Caco-2 (cell line): ENCODE measurements at regions not wholly inside any gene's neighbourhood (a gene's known extent, or its start where the extent isn't known, plus 50 kb on each side); places are given as distances from the start of the nearest gene placed in this dataset.

Experiments
- BruUV-seq: library from RNA; stranded (reverse); fragments of 400-500 nt; replicated peaks from 2 replicates; lab custom pipeline; 2021; lab: Mats Ljungman, UMichigan
- CTCF ChIA-PET: fragments of 300-600 bp; sonication (Branson Sonifier 250); formaldehyde crosslinking; loops from one replicate; lab custom pipeline; 2022; ENCODE audit warnings: antibody characterized with exemption; lab: Charles Lee
- POLR2A ChIA-PET: fragments of 300-600 bp; sonication (Branson Sonifier 250); formaldehyde crosslinking; loops from one replicate; lab custom pipeline; 2022; ENCODE audit warnings: antibody characterized with exemption; lab: Charles Lee
- DNase-seq, 2 experiments: peaks; one replicate each; pipeline versions ENCODE4 v3.0.0 to v3.0.0-alpha.2; 2020 to 2022
- H3K27me3 ChIP-seq: replicated peaks from 2 replicates; pipeline ENCODE4 v1.6.0; 2011; ENCODE audit warnings: low read length; ENCODE audit not compliant: control insufficient read depth, insufficient read depth
- H3K36me3 ChIP-seq: 2 replicates; pipeline ENCODE4 v1.5.1; 2011; ENCODE audit warnings: low read length; ENCODE audit not compliant: control insufficient read depth, insufficient read depth
- H3K4me1 ChIP-seq: fragments of 250-450 bp; sonication (Bioruptor Pico); 2 replicates; pipeline ENCODE4 v1.5.1; 2020; ENCODE audit warnings: mild to moderate bottlenecking
- H3K4me3 ChIP-seq: 2 replicates; pipeline ENCODE4 v1.5.1; 2011; ENCODE audit warnings: low read depth, mild to moderate bottlenecking, control low read depth, low read length
- H3K9me3 ChIP-seq: fragments of 250-450 bp; sonication (Bioruptor Pico); 2 replicates; pipeline ENCODE4 v1.5.1; 2020; ENCODE audit warnings: mild to moderate bottlenecking, moderate library complexity
- H3K27ac Mint-ChIP-seq: one replicate; pipeline ENCODE4 v1.8.0; 2022; ENCODE audit warnings: mixed read lengths; ENCODE audit not compliant: unreplicated experiment
- H3K27me3 Mint-ChIP-seq: one replicate; pipeline ENCODE4 v1.8.0; 2022; ENCODE audit warnings: mixed read lengths; ENCODE audit not compliant: insufficient read depth, unreplicated experiment
- H3K36me3 Mint-ChIP-seq: one replicate; pipeline ENCODE4 v1.8.0; 2022; ENCODE audit warnings: mild to moderate bottlenecking, mixed read lengths; ENCODE audit not compliant: insufficient read depth, unreplicated experiment
- H3K4me1 Mint-ChIP-seq: one replicate; pipeline ENCODE4 v1.8.0; 2022; ENCODE audit warnings: low read depth, mixed read lengths; ENCODE audit not compliant: unreplicated experiment
- H3K4me3 Mint-ChIP-seq: one replicate; pipeline ENCODE4 v1.8.0; 2022; ENCODE audit warnings: mild to moderate bottlenecking, moderate library complexity, mixed read lengths; ENCODE audit not compliant: unreplicated experiment
- H3K9me3 Mint-ChIP-seq: one replicate; pipeline ENCODE4 v1.8.0; 2022; ENCODE audit warnings: mixed read lengths; ENCODE audit not compliant: unreplicated experiment
- intact Hi-C: fragments of 100-400 bp; cut with micrococcal nuclease; formaldehyde crosslinking; loops from one replicate; pipeline ENCODE4 v1.10.0; 2022; ENCODE audit not compliant: unreplicated experiment
- TF ChIP-seq, protein P1 (sequence below), 2 experiments: fragments of 200-600 bp in 1 of 2; IDR thresholded peaks; 1 replicate in 1 of 2; 2 replicates in 1 of 2; pipeline versions ENCODE4 v1.5.1 to v1.8.0; 2011 to 2022; ENCODE audit warnings: antibody characterized with exemption in 1 of 2, control low read depth in 1 of 2, inconsistent platforms in 1 of 2, low read depth in 1 of 2, low read length in 1 of 2, mild to moderate bottlenecking in 1 of 2, moderate library complexity in 1 of 2; ENCODE audit not compliant: insufficient read depth in 1 of 2, severe bottlenecking in 1 of 2, unreplicated experiment in 1 of 2

DNA sequence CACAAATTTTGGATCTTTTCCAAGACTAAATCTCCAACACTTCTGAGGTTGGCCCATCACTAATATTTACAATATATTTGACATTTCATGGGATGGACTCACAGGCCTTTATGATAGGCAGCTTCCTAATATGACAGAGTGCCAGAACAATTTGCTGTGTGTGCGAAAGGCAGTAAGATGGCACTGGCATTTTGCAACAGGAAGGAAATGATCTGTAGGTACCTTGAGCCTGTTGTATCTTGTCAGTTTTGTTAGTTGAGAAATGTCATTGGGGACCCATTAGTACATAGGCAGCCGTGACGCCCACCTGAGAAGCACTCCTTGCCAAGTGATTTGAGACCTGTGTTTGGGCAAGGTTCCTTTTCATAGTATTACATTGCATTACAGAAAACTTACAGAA lies 153.4 kb upstream of the HEY2 start:
- Mint-ChIP-seq H3K27me3 (peaks cover 6% of the 10 kb centered on the region), H3K27ac (no peak overlapping the region), H3K4me3 (no peak overlapping the region), H3K4me1 (no peaks in the 10 kb centered on the region), H3K36me3 (no peaks in the 10 kb centered on the region), H3K9me3 (no peaks in the 10 kb centered on the region)
- Histone ChIP-seq H3K9me3 (no peaks in the 10 kb centered on the region), H3K36me3 (no peaks in the 10 kb centered on the region), H3K4me3 (no peak overlapping the region), H3K27me3 (no peaks in the 10 kb centered on the region), H3K4me1 (no peaks in the 10 kb centered on the region)
- intact Hi-C loops: no loop called here
- POLR2A ChIA-PET: no interaction called here
- no peak for DNase-seq
- CTCF ChIA-PET: no interaction called here
- TF ChIP-seq, protein P1, sequence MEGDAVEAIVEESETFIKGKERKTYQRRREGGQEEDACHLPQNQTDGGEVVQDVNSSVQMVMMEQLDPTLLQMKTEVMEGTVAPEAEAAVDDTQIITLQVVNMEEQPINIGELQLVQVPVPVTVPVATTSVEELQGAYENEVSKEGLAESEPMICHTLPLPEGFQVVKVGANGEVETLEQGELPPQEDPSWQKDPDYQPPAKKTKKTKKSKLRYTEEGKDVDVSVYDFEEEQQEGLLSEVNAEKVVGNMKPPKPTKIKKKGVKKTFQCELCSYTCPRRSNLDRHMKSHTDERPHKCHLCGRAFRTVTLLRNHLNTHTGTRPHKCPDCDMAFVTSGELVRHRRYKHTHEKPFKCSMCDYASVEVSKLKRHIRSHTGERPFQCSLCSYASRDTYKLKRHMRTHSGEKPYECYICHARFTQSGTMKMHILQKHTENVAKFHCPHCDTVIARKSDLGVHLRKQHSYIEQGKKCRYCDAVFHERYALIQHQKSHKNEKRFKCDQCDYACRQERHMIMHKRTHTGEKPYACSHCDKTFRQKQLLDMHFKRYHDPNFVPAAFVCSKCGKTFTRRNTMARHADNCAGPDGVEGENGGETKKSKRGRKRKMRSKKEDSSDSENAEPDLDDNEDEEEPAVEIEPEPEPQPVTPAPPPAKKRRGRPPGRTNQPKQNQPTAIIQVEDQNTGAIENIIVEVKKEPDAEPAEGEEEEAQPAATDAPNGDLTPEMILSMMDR (IDR thresholded peaks at IDR 0.05; ENCODE audit: insufficient read depth in 1 of 2, low read depth in 1 of 2, low read length in 1 of 2, severe bottlenecking in 1 of 2, unreplicated experiment in 1 of 2): no peak
- no TSS peak for BruUV-seq

DNA sequence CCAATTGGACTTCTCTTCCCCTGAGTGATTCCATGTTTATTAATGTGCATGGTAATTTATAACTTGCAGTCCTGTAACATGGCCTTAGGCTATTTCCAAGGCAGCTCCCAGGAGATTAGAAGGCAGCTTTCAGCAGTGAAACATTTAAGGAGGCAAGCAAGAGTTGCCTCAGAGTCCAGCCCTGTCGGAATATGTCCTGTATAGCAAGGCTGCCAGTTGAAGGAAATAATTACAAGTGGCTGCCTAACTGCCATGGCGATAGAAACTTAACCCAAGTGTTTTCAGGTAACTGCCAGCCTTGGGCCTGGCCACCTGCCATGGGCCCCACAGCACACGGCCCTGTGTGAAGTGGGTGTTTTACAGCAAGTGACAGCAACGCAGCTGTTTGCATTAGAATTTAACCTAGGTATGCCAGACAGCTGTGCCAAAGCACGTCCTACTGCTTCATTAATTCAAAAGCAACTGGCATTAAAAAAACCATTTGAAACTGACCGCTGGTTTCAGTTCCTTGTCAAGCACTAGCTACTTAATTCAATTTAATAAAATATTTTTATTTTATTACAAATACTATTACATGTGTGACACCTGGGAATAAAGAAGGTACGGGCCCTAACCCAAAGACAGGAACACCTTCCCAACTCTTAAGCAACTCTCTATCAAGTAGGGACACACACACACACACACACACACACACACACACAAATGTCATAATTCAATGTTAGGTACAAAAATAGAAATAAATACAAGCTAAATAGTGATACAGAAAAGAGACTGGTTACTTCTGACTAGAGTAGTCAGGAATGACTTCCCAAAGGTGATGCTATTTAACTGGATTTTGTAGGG lies 151.8 kb upstream of the HEY2 start:
- Mint-ChIP-seq H3K27me3 (peaks cover 4% of the 10 kb centered on the region), H3K27ac (no peak overlapping the region), H3K36me3 (no peaks in the 10 kb centered on the region), H3K4me3 (no peak overlapping the region), H3K9me3 (no peaks in the 10 kb centered on the region), H3K4me1 (no peaks in the 10 kb centered on the region)
- no TSS peak for BruUV-seq
- no peak overlapping the region for H3K4me3 ChIP-seq
- DNase-seq: no peak
- H3K4me1 ChIP-seq: no peaks in the 10 kb centered on the region
- CTCF ChIA-PET: no interaction called here
- no peaks in the 10 kb centered on the region for H3K36me3 ChIP-seq
- H3K9me3 ChIP-seq: no peaks in the 10 kb centered on the region
- no peaks in the 10 kb centered on the region for H3K27me3 ChIP-seq
- intact Hi-C loops: no loop called here
- TF ChIP-seq, protein P1 (IDR thresholded peaks at IDR 0.05; ENCODE audit: insufficient read depth in 1 of 2, low read depth in 1 of 2, low read length in 1 of 2, severe bottlenecking in 1 of 2, unreplicated experiment in 1 of 2): no peak
- POLR2A ChIA-PET: no interaction called here

DNA sequence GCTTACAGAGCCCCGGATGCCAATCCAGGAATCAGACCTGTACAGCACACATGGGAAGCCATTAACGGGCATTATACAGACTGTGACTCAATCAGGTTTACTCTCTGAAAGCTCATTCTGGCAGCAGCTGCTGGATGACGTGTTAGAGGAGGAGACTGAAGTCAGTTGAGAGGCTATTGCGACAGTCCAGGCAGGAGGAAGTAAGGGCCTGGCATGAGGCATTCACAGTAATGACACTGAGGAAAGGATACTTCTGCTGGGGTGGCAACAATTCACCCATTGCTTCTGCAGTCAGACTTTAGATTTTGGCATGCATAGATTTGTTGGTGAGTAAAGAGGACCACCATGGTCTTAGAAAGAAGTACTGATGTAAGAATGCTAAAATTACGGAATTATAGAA lies 151.0 kb upstream of the HEY2 start:
- TF ChIP-seq, protein P1 (IDR thresholded peaks at IDR 0.05; ENCODE audit: insufficient read depth in 1 of 2, low read depth in 1 of 2, low read length in 1 of 2, severe bottlenecking in 1 of 2, unreplicated experiment in 1 of 2): no peak
- Mint-ChIP-seq H3K9me3 (no peaks in the 10 kb centered on the region), H3K36me3 (no peaks in the 10 kb centered on the region), H3K4me3 (no peak overlapping the region), H3K27me3 (peaks cover 3% of the 10 kb centered on the region), H3K4me1 (no peaks in the 10 kb centered on the region), H3K27ac (no peak overlapping the region)
- intact Hi-C loops: no loop called here
- POLR2A ChIA-PET: no interaction called here
- Histone ChIP-seq H3K36me3 (no peaks in the 10 kb centered on the region), H3K27me3 (no peaks in the 10 kb centered on the region), H3K4me3 (no peak overlapping the region), H3K4me1 (no peaks in the 10 kb centered on the region), H3K9me3 (no peaks in the 10 kb centered on the region)
- BruUV-seq: no TSS peak
- no peak for DNase-seq
- CTCF ChIA-PET: no interaction called here
